Retinal pigment epithelial cell (primary cell): ENCODE measurements at regions not wholly inside any gene's neighbourhood (a gene's known extent, or its start where the extent isn't known, plus 50 kb on each side); places are given as distances from the start of the nearest gene placed in this dataset.

Experiments
- DNase-seq: peaks from one replicate; pipeline ENCODE4 v3.0.0-alpha.2; 2010; ENCODE audit warnings: low read depth
- H3K4me3 ChIP-seq: 2 replicates; pipeline ENCODE4 v1.5.1; 2011; ENCODE audit warnings: mild to moderate bottlenecking, low read length, control low read depth, moderate library complexity
- TF ChIP-seq, protein P1 (sequence below): conservative IDR thresholded peaks from 2 replicates; pipeline ENCODE4 v1.5.1; 2011; ENCODE audit warnings: low read depth, low read length, control low read depth, inconsistent platforms

DNA sequence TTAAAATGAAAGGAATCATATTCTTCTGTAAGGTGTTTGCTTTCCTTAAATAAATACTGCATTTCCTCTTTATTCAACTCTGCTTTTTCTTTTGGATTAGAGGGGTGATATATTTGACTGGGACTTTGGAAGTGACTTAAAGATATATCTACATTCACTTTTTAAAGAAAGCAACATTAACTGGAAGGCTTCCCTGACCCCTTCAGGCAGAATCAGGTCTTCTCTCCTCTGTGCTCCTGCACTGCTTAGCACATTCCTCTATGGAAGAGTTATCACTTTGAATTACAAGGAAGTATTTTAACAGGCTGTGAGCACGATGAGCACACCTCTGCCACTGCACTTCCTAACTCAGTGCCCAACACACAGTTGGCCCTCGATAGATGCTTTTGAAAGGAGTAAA is 59.2 kb upstream of the POU3F2 start:
- DNase-seq, result no peak
- TF ChIP-seq, protein P1, sequence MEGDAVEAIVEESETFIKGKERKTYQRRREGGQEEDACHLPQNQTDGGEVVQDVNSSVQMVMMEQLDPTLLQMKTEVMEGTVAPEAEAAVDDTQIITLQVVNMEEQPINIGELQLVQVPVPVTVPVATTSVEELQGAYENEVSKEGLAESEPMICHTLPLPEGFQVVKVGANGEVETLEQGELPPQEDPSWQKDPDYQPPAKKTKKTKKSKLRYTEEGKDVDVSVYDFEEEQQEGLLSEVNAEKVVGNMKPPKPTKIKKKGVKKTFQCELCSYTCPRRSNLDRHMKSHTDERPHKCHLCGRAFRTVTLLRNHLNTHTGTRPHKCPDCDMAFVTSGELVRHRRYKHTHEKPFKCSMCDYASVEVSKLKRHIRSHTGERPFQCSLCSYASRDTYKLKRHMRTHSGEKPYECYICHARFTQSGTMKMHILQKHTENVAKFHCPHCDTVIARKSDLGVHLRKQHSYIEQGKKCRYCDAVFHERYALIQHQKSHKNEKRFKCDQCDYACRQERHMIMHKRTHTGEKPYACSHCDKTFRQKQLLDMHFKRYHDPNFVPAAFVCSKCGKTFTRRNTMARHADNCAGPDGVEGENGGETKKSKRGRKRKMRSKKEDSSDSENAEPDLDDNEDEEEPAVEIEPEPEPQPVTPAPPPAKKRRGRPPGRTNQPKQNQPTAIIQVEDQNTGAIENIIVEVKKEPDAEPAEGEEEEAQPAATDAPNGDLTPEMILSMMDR, result peak; percentile 9
- no peak overlapping the region for H3K4me3 ChIP-seq

DNA sequence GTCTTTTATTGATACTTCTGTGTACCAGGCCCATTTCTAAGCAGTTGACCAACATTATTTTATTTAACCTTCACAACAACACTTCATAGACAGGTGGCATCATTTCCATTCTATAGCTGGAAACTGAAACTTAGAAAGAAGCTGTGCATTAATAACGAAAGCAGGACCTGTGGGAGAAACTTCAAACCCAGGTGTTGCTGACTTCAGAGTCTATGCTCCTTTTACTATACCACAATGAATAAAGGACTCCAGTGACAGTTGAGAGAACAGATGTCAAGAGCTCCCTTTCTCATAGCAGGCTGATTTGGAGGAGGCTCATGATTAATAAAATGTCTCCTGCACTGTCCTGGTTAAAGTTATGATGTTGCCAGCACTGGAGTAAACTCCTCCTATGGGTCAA is 56.6 kb upstream of the POU3F2 start:
- DNase-seq, result no peak
- H3K4me3 ChIP-seq, result no peak overlapping the region
- TF ChIP-seq, protein P1, result no peak

DNA sequence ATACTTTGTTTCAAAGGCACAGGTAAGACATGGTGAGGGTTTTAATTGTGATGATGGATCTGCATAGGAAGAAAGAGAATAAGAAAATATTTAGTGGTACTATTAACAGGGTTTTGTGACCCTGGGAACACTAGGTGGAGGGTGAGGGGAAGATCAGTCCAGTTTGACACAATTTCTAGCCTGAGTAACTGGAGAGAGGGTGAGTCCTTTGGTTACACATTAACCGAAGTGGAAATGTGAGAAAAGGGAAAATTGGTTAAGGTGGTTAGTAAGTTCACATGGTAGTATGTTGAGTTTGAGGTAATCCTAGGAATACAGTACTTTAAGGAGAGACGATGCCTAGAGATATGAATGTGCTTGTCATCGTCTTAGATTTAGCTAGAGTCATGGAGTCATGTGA is 54.8 kb upstream of the POU3F2 start:
- no peak for DNase-seq
- TF ChIP-seq, protein P1, result no peak
- H3K4me3 ChIP-seq, result no peak overlapping the region

GRCh38 chr6:98782772-98783171 is 51.6 kb upstream of the POU3F2 start:
- TF ChIP-seq, protein P1, result no peak
- H3K4me3 ChIP-seq, result no peak overlapping the region
- DNase-seq, result no peak

GRCh38 chr6:98783578-98783977 is 50.8 kb upstream of the POU3F2 start:
- no peak for DNase-seq
- TF ChIP-seq, protein P1, result no peak
- no peak overlapping the region for H3K4me3 ChIP-seq
